Astrocyte of the hippocampus (primary cell): ENCODE measurements at regions not wholly inside any gene's neighbourhood (a gene's known extent, or its start where the extent isn't known, plus 50 kb on each side); places are given as distances from the start of the nearest gene placed in this dataset.

ENCODE experiments used
- DNase-seq: peaks from one replicate; pipeline ENCODE4 v3.0.0; 2011; ENCODE audit warnings: low read depth, low spot score

DNA sequence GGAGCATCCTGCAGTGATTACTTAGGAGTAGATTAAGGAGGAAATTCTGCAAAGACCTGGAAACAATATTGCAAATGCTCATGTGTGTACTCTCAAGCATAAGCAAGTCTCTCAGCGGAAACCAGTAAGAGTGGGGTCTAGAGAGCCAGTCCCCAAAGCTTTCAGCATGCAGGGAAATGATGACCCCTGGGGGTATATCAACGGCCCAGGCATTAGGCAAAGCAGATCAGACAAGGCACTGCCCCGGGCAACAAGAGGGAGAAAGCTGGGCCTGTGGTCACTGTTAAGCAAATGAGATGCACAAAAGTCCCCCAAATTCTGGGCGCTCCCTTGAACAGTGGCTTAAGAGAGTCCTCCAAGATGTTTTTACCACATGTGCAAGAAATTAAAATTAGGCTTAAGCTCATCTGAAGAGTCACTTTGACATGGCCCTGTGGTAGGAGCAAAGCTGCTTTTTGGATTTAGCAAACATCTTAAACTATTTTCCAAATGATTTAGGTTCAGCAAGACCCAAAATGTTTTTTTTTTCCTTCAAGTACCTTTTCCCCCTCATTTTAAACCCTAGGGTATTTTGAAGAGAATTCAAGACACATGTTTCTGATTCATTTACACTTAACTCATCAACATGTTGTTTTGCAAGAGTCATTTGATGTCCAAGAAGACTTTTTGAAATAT, 457.1 kb upstream of the TBX3 start:
- no peak for DNase-seq

DNA sequence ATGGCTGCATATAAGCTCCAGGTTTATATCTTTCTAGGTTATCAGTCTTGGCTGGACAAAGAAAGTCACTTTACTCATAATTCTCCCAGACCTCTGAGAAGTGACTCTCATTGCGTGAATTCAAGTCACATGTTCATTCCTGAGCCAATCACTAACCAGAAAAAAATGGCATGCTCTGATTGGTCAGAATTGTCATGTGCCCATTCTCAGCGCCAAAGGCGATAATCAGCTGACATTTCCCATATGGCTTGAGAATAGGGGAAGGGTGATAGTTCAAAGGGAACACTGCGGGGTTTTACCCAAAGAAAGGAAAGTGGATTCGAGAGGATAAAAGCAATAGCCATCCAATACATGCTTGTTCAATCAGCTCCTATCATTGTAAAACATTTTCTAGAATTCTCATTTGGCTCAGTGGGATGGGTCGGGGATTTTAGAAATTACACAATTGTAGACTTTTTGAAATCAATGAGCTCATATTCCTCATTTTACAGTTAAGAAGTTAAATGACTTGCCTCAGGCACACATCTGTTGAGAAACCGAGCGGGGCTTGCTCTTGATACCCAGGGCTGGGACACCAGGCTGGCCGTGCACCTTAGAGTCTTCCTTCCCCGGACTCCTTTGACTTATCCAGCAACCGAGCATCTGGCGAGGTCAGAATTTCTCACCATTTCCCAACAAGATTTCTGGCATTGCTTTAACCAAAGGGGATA, 454.0 kb upstream of the TBX3 start:
- no peak for DNase-seq

GRCh38 chr12:115135800-115136211, 451.8 kb upstream of the TBX3 start:
- peak; percentile 38 for DNase-seq

- DNase-seq = no peak
These were observed 450.3 kb upstream of the TBX3 start for GRCh38 chr12:115134298-115134697.

DNA sequence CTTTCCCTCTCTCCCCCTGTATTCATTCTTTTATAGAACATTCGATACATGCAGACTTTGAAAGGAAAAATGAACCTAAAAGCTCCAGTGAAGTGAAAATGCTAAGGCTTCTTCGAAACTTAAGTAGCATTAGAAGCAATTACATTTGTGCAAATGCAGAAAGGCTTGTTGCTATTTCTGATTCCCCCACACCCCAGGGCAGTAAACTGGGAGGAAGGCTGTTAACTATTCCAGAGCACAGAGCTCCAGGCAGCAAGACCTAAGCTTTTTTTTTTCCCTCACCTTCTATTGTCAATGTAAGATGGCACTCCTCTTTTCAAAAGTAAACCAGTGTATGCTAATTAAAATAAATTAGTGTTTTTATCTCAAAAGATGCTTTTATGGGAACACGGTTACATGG, 448.9 kb upstream of the TBX3 start:
- no peak for DNase-seq

GRCh38 chr12:115132145-115132544, 448.2 kb upstream of the TBX3 start:
- no peak for DNase-seq

GRCh38 chr12:115129727-115130126, 445.8 kb upstream of the TBX3 start:
- DNase-seq = no peak

GRCh38 chr12:115121053-115121452, 437.1 kb upstream of the TBX3 start:
- DNase-seq = no peak

DNA sequence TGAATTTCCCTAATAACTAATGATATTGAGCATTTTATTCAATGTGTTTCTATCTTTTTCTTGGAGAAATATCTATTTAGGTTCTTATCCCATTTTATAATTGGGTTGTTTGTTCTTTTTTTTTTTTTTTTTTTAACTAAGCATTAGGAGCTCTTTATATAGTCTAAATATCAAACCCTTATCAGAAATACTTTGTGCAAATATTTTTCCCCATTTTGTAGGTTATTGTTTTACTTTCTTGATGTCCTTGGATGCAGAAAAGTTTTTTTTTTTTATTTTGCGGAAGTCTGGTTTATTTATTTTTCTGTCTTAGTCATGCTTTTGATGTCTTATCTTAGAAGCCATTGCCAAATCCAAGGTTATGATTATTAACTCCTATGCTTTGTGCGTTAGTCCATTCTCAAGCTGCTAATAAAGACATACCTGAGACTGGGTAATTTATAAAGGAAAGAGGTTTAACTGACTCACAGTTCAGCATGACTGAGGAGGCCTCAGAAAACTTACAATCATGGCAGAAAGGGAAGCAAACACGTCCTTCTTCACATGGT, 434.3 kb upstream of the TBX3 start:
- DNase-seq = no peak

DNA sequence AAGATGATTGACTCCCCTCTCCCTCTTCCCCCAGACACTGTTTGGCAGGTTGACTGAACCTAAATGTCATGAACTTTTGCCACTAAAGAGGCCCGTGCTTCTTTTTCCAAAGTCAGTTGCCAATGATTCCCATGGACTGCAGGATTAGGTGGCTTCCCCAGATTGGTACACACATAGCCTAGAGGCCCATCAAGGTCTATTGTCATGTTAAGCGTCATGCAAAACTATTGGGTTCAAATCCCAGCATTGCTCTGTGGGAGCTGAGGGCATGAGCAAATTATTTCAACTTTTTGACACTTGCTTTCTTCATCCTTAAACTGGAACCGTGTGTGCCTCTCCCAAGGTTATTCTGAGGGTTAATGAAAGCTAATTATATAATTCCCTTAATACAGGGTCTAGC, 430.2 kb upstream of the TBX3 start:
- no peak for DNase-seq

DNA sequence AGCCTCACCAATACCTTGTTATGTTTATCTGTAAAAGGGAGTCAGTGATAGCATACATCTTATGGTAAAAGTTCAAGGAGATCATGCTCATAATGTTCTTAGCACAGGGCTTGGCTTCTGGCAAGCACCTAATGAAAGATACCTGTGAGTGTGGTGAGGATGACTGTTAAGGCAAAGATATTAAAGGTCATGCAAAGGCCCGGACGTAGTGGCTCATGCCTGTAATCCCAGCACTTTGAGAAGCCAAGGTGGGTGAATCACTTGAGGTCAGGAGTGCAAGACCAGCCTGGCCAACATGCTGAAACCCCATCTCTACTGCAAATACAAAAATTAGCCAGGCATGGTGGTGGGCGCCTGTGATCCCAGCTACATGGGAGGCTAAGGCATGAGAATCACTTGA, 425.9 kb upstream of the TBX3 start:
- DNase-seq = no peak

GRCh38 chr12:115108129-115109100, 424.4 kb upstream of the TBX3 start:
- no peak for DNase-seq

DNA sequence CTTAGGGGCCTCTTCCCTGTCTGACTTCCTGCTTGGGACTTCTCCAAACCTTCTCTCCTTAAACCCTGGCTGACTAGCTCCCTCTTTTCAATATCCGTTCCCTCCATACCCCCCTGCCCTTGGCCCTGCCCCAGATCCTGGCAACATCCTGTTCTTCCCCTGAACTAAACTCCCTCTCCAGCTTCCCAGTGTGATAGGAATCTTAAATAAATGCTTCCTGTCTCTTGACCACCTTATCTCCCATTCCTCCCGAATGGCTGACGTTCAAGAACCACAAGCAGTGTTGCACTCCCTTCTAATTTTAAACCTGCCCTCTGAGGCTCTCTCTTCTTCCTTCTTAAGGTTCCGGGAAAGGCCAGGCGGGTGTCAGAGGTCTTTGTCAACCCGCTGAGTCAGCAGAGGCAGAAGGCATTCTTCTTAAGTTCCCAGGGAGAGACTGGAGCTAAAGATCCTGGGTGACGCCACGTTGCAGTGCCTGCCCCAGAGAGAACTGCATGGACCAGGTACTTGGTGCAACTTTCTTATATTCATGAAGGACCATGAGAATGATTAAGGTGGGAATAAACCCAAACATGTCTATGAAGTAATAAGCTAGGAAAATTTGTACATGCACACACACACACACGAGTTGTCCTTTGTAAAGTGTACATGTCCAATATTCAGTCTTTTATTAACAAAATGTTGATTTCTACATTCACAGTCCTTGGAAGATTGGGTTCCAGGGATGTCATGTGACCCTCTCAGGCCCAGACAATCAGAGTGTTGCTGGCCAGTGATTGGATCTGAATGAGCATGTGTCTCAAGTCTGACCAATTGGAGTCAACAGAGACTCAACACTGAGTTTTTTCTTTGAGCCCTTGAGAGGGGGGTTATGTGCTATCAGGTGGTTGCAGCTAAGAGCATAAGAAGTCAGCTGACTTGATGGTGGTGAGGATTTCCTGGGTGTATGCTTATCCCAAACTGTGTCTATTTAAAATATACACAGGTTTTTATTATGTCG, 420.2 kb upstream of the TBX3 start:
- no peak for DNase-seq

DNA sequence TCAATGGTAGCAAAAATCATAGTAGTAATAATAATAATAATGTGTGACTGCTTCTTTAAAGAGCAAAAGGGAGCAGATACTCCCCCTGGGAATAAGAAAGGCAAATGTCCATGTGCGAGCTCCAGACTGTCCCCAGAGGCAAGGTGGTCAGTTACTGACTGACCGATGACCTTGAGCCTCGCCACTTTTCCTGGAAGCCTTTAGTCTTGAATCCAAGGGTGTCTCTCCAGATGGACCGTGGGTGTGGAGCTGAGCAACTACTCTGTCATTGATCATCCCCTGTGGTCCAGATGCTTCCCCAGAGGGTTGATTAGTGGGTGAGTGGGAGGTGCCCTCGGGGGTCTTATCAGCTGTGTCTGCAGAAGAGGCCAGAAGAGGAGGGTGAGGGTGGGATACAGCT, 418.5 kb upstream of the TBX3 start:
- DNase-seq = no peak

GRCh38 chr12:115101520-115101919, 417.5 kb upstream of the TBX3 start:
- no peak for DNase-seq

DNA sequence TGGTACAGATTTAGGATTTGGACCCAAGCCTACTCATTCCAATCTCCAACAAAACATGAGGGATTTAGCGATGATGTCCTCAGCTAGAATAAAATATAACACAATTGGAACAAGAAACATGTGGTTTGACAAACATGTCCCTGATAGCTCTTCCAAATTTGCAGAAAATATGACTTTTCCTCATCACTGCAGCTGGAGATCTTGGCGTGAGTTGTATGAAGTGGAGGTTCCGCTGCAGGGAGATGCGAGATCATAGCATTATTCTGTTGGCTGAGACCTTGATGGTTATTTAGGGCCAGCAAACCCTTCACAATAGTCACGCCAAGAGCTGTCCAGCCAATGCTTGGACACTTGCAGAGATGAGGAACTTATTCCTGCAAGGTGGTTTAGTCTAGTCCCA, 413.4 kb upstream of the TBX3 start:
- DNase-seq = no peak

DNA sequence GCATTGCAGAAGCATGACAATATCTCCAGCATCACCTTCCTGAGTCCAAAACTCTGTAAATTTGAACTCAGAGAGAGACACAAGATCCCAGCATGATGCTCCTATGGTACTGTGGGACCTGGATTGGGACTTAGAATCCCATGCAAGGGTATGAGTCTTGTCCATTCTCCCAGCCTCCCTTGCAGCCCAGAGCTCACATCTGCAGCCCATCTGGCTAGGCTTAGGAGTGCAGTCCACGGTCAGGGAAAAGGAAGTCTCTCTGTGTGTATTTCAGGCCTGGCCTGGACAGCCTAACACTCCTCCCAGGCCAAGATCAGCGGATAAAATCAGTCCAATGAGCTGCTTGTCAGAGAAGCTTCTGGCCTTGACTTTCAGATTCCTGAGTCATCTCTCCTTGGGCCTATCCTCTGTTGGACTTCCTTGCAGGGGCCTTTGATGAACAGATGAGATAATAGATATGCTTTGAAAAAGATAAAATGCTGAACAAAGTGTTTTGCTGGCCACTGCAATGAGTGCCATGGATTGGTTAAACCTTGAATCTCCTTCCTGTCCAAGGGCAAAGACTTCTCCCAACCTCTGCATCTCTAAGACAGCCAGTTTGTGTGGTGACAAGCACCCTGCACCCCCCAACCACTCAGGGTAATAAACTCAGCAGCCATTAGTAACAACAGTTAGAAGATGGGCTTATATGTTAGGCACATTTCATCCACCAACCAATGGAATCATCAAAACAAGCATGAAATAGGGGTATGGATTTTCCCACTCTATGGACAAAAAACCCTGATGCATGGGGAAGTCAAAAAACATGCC, 412.8 kb upstream of the TBX3 start:
- DNase-seq = no peak

- DNase-seq = no peak
These were observed 411.2 kb upstream of the TBX3 start for GRCh38 chr12:115095073-115095748.

DNA sequence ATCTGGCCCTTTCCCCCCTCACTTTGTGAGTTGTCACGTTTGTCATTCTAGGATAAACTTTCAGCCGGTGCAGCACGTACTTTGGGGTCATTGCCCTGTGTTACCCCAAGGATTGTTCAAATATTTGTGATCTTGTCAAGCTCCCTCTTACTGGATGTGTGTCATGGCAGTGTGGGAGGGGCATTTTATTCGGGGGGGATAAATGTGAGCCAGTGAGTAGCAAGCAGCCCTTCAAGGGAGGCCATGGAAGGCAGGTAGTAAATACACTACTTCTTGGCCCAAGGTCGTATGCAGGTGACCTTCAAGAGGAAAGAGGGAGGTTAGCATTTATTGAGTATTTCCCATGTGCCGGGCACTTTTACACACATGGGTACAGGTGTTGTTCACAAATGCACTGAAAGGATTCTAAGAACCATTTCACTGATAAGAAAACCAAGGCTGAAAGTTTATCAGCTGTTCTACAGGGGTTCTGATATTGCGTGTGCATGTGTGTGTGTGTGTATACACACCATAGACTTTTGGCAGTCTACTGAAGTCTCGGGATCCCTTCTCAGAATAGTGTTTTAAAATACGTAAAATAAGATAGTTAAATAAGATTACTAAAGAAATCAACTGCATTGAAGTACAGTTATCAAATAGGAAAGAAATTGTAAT, 410.3 kb upstream of the TBX3 start:
- no peak for DNase-seq
